ENCODE measurements at regions not wholly inside any gene's neighbourhood (a gene's known extent, or its start where the extent isn't known, plus 50 kb on each side); places are given as distances from the start of the nearest gene placed in this dataset.
"Not testable (repeated sequence)": the region's sequence is repeated elsewhere in the genome, so short reads cannot be mapped to it uniquely, and the experiment has no call there.

GRCh38 chr6:49299279-49299678, 163.8 kb downstream of the MMUT start:
- Mint-ChIP-seq H3K4me1 (ENCODE audit: insufficient read depth, unreplicated experiment) (no peaks in the 10 kb centered on the region), H3K4me3 (ENCODE audit: unreplicated experiment) (no peak overlapping the region), H3K36me3 (ENCODE audit: insufficient read depth, unreplicated experiment) (no peaks in the 10 kb centered on the region), H3K27me3 (ENCODE audit: insufficient read depth, unreplicated experiment) (no peaks in the 10 kb centered on the region), H3K27ac (ENCODE audit: low read depth, unreplicated experiment) (no peak overlapping the region), H3K9me3 (ENCODE audit: unreplicated experiment) (no peaks in the 10 kb centered on the region)
- POLR2A ChIA-PET = interaction anchor here (1.2 kb wide), 1 partner anchor 46 kb away, joined by 3 read pairs; no protein-coding TSS in a partner anchor
- no TSS peak for BruUV-seq (replicated peaks)
- no peak for TF ChIP-seq CTCF (IDR thresholded peaks at IDR 0.05; ENCODE audit: unreplicated experiment)
- intact Hi-C loops (cut with micrococcal nuclease) = no loop called here
- CTCF ChIA-PET = interaction anchor here (0.9 to 1.2 kb wide), 3 partner anchors 12 to 534 kb away, joined by 3 to 4 read pairs (median 4); no protein-coding TSS in a partner anchor
- DNase-seq (ENCODE audit: unreplicated experiment) = no peak

GRCh38 chr6:49284180-49284579, 178.9 kb downstream of the MMUT start:
- Mint-ChIP-seq H3K4me3 (ENCODE audit: unreplicated experiment) (no peak overlapping the region), H3K36me3 (ENCODE audit: insufficient read depth, unreplicated experiment) (no peaks in the 10 kb centered on the region), H3K9me3 (ENCODE audit: unreplicated experiment) (no peaks in the 10 kb centered on the region), H3K27me3 (ENCODE audit: insufficient read depth, unreplicated experiment) (no peaks in the 10 kb centered on the region), H3K27ac (ENCODE audit: low read depth, unreplicated experiment) (no peak overlapping the region), H3K4me1 (ENCODE audit: insufficient read depth, unreplicated experiment) (no peaks in the 10 kb centered on the region)
- TF ChIP-seq CTCF (IDR thresholded peaks at IDR 0.05; ENCODE audit: unreplicated experiment) = no peak
- POLR2A ChIA-PET = no interaction called here
- intact Hi-C loops (cut with micrococcal nuclease) = no loop called here
- no TSS peak for BruUV-seq (replicated peaks)
- CTCF ChIA-PET = interaction anchor here (1.3 kb wide), 1 partner anchor 126 kb away, joined by 4 read pairs; no protein-coding TSS in a partner anchor
- DNase-seq (ENCODE audit: unreplicated experiment) = no peak

- BruUV-seq (replicated peaks); H3K9me3 Mint-ChIP-seq (ENCODE audit: unreplicated experiment); POLR2A ChIA-PET; intact Hi-C loops (cut with micrococcal nuclease); H3K27me3 Mint-ChIP-seq (ENCODE audit: insufficient read depth, unreplicated experiment); H3K27ac Mint-ChIP-seq (ENCODE audit: low read depth, unreplicated experiment); H3K4me1 Mint-ChIP-seq (ENCODE audit: insufficient read depth, unreplicated experiment); DNase-seq (ENCODE audit: unreplicated experiment); H3K36me3 Mint-ChIP-seq (ENCODE audit: insufficient read depth, unreplicated experiment); H3K4me3 Mint-ChIP-seq (ENCODE audit: unreplicated experiment): not testable (repeated sequence)
- CTCF ChIA-PET = interaction anchor here (1.4 kb wide), 1 partner anchor 509 kb away, joined by 4 read pairs; no protein-coding TSS in a partner anchor
These were observed 188.0 kb downstream of the MMUT start for GRCh38 chr6:49274809-49275769.

- DNase-seq (ENCODE audit: unreplicated experiment) = peak; percentile 24
- POLR2A ChIA-PET = no interaction called here
- BruUV-seq (replicated peaks) = no TSS peak
These were observed 193.9 kb downstream of the MMUT start for GRCh38 chr6:49269190-49269589.

More at GRCh38 chr6:49269190-49269589, 193.9 kb downstream of the MMUT start:
- no peaks in the 10 kb centered on the region for H3K4me1 Mint-ChIP-seq (ENCODE audit: insufficient read depth, unreplicated experiment)
- intact Hi-C loops (cut with micrococcal nuclease) = no loop called here
- H3K9me3 Mint-ChIP-seq (ENCODE audit: unreplicated experiment) = no peaks in the 10 kb centered on the region
- no peak overlapping the region for H3K4me3 Mint-ChIP-seq (ENCODE audit: unreplicated experiment)
- H3K27ac Mint-ChIP-seq (ENCODE audit: low read depth, unreplicated experiment) = no peak overlapping the region
- TF ChIP-seq CTCF (IDR thresholded peaks at IDR 0.05; ENCODE audit: unreplicated experiment) = no peak
- H3K36me3 Mint-ChIP-seq (ENCODE audit: insufficient read depth, unreplicated experiment) = no peaks in the 10 kb centered on the region
- H3K27me3 Mint-ChIP-seq (ENCODE audit: insufficient read depth, unreplicated experiment) = no peaks in the 10 kb centered on the region
- CTCF ChIA-PET = interaction anchor here (0.9 kb wide), 1 partner anchor 504 kb away, joined by 3 read pairs; no protein-coding TSS in a partner anchor

Data from MCF 10A (cell line).